ENCODE measurements at regions not wholly inside any gene's neighbourhood (a gene's known extent, or its start where the extent isn't known, plus 50 kb on each side); places are given as distances from the start of the nearest gene placed in this dataset.
"Not testable (repeated sequence)": the region's sequence is repeated elsewhere in the genome, so short reads cannot be mapped to it uniquely, and the experiment has no call there.

DNA sequence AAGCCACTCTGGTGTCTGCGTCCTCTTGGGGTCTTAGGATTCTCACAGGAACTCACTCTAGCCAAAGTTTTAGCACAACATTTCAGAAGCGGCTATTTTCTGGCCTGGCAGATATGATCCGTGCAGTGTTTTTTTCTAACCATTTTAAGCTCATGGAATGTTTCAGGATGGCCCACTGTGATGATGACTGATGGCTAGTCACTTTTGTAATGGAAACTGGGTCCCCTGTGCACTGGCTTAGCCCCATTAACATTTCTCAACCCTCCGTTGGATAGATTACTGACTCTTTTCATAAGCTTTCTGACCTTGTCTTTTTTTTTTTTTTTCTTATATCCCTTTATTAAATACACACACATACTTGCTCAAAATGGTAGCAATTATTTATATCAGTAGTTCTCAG, 364.9 kb upstream of the FOXG1 start:
- DNase-seq, result not testable (repeated sequence)

- no peak for DNase-seq
Observed at GRCh38 chr14:28406196-28406595, 360.4 kb upstream of the FOXG1 start.

- no peak for DNase-seq
Observed at GRCh38 chr14:28407031-28407825, 359.4 kb upstream of the FOXG1 start.

- DNase-seq, result no peak
Observed at GRCh38 chr14:28407996-28408395, 358.6 kb upstream of the FOXG1 start.

- no peak for DNase-seq
Observed at GRCh38 chr14:28412077-28412476, 354.5 kb upstream of the FOXG1 start.

GRCh38 chr14:28426960-28427359, 339.6 kb upstream of the FOXG1 start:
- no peak for DNase-seq

GRCh38 chr14:28436821-28437220, 329.8 kb upstream of the FOXG1 start:
- DNase-seq, result no peak

DNA sequence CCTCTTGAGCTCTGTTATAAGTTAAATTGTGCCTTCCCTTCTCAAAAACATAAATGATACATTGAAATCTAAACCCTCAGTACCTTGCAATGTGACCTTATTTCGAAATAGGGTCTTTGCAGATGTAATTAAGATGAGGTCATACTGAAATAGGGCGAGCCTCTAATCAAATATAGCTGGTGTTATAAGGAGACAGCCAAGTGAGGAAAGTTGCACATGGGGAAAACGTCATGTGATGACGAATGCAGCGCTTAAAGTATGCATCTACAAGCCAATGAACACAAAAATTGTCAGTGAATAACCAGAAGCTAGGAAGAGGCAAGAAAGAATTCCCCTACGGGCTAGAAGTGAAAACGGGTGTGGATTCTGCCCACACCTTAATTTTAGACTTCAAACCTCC, 305.2 kb upstream of the FOXG1 start:
- no peak for DNase-seq

- DNase-seq, result no peak
Observed at GRCh38 chr14:28467611-28468010, 299.0 kb upstream of the FOXG1 start.

GRCh38 chr14:28468191-28469151, 298.1 kb upstream of the FOXG1 start:
- no peak for DNase-seq

- DNase-seq, result no peak
Observed at GRCh38 chr14:28482251-28483040, 284.1 kb upstream of the FOXG1 start.

GRCh38 chr14:28483506-28483905, 283.1 kb upstream of the FOXG1 start:
- DNase-seq, result no peak

DNA sequence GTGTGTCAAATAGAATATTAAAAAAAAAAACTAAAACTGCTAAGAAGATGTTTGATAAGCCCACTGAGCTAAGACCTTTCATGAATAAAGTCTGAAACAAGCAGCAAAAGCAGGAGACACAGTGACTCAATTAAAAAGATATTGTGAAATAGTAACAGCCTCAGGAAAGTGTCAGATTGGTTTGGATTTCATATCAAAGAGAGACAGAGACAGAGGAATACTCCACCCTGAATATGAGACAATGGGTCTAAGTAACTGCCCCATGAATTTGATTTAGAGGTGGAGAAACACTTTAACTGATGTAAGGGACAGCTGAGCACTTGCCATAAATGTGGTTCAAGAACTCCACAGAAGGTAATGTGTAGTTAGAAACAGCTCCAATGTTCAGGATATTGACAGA, 277.9 kb upstream of the FOXG1 start:
- no peak for DNase-seq

GRCh38 chr14:28493516-28493915, 273.1 kb upstream of the FOXG1 start:
- DNase-seq, result no peak

- DNase-seq, result no peak
Observed at GRCh38 chr14:28494196-28494595, 272.4 kb upstream of the FOXG1 start.

DNA sequence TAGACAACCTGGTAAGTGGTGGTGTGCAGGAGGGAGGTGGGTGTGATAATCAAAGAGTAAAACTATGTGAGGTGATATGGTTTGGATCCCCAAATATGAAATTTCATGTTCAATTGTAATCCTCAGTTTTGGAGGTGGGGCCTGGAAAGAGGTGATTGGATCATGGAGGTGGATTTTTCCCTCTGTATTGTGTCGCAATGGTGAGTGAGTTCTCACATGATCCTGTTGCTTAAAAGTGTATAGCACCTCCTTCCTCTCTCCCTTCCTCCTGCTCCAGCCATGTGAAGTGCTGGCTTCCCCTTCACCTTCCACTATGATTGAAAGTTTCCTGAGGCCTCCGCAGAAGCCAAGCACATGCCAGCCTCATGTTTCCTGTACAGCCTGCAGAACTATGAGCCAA, 270.2 kb upstream of the FOXG1 start:
- no peak for DNase-seq

DNA sequence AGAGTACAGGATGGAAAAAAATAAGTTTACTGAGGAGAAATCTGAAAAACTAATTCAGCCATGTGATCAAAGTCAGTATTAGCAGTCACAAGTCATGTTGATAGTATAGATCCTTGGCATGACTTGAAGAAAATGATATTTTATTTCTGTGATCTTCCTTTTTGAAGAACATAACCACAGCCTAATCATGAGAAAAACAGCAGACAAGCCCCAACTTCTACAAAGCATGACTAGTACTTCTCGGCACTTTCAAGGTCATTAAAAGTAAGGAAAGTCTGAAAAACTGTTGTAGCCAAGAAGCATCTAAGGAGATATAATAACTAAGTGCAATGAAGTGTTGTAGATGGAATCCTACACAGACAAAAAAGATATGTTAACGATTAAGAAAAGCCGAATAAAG, 264.1 kb upstream of the FOXG1 start:
- DNase-seq, result no peak

GRCh38 chr14:28515571-28515970, 251.0 kb upstream of the FOXG1 start:
- no peak for DNase-seq

DNA sequence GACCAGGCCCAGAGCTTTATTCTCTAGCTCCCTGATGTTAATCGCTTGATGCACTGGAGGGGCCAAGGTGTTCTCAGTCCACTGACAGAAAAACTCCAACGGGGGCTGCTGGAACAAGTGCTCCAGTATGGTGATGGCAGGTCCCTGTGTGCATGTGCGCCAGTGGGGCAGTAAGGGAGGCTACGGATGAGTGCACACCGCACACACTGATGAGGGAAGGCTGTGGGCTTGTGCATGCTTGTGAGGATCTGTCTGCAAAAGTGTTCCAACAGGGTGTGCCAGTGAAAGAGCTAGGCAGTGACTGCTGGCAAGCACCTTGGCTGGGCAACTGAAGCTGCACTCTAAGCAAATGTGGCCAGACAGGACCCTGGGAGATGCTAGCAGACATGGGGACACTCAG, 229.7 kb upstream of the FOXG1 start:
- no peak for DNase-seq

- DNase-seq, result no peak
Observed at GRCh38 chr14:28542040-28542439, 224.5 kb upstream of the FOXG1 start.

DNA sequence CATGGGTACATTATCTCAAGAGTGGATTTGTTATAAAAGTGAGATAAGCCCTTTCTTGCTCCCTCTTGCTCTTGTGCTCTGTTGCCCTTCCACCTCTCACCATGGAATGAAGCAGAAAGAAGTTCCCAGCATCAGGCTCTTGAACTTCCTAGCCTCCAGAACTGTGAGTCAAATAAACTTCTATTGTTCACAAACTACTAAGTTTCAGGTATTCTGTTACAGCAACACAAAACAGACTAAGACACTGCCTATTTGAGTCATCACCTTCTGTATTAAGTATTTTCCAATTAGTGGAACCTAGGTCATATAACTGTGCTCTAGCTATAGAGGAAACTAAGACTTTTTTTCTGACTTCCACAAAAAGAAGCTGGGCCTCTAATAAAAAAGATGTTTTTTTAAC, 201.2 kb upstream of the FOXG1 start:
- DNase-seq, result no peak

- DNase-seq, result no peak
Observed at GRCh38 chr14:28570391-28570790, 196.2 kb upstream of the FOXG1 start.

- no peak for DNase-seq
Observed at GRCh38 chr14:28571636-28572035, 195.0 kb upstream of the FOXG1 start.
